Stomach (tissue), 8 donors: ENCODE measurements at regions not wholly inside any gene's neighbourhood (a gene's known extent, or its start where the extent isn't known, plus 50 kb on each side); places are given as distances from the start of the nearest gene placed in this dataset.

ENCODE experiments used
- DNase-seq, 2 donors: peaks; one replicate each; pipeline versions ENCODE4 v3.0.0 to v3.0.0-alpha.2; 2013 to 2019
- H3K27ac ChIP-seq, 5 donors: fragments of 200-600 bp in 4 of 5; sonication (generic) in 4 of 5; one replicate each; pipeline ENCODE4 v1.5.1; 2013 to 2019; ENCODE audit warnings: mild to moderate bottlenecking in 1 of 5, moderate library complexity in 1 of 5
- H3K27me3 ChIP-seq, 3 donors: fragments of 200-600 bp; sonication (generic); one replicate each; pipeline ENCODE4 v1.5.1; 2017 to 2019; ENCODE audit warnings: mixed run types in 1 of 3
- H3K36me3 ChIP-seq, 4 donors: fragments of 200-600 bp; sonication (generic); 1 replicate in 3 of 4; 2 replicates in 1 of 4; pipeline ENCODE4 v1.5.1; 2016 to 2019
- H3K4me1 ChIP-seq, 4 donors: fragments of 200-600 bp; sonication (generic); one replicate each; pipeline ENCODE4 v1.5.1; 2016 to 2019
- H3K4me3 ChIP-seq, 4 donors: fragments of 200-600 bp; sonication (generic) in 3 of 4; one replicate each; pipeline ENCODE4 v1.5.1; 2016 to 2019; ENCODE audit warnings: mild to moderate bottlenecking in 1 of 4
- H3K9me3 ChIP-seq, 4 donors: fragments of 200-600 bp; sonication (generic); one replicate each; pipeline ENCODE4 v1.5.1; 2016 to 2019
- CTCF ChIP-seq, 7 experiments: fragments of 450-650 bp in 4 of 7; fragments of 200-600 bp in 3 of 7; sonication (generic) in 3 of 7; IDR thresholded peaks; one replicate each; pipeline ENCODE4 v1.5.1; 2016 to 2019; ENCODE audit warnings: antibody characterized with exemption in 7 of 7, control low read depth in 2 of 7, mild to moderate bottlenecking in 1 of 7
- EP300 ChIP-seq: sonication (generic); formaldehyde crosslinking; IDR thresholded peaks from one replicate; pipeline ENCODE4 v1.6.1; 2017; ENCODE audit warnings: antibody characterized with exemption
- POLR2A ChIP-seq, 4 donors: fragments of 450-650 bp; IDR thresholded peaks; one replicate each; pipeline ENCODE4 v1.6.1; 2016; ENCODE audit warnings: antibody characterized with exemption in 4 of 4, control low read depth in 2 of 4, mild to moderate bottlenecking in 1 of 4, moderate library complexity in 1 of 4
- POLR2AphosphoS5 ChIP-seq, 3 donors: sonication (generic); formaldehyde crosslinking; IDR thresholded peaks; one replicate each; pipeline ENCODE4 v1.6.1; 2016; ENCODE audit warnings: antibody characterized with exemption in 3 of 3
- WGBS, 5 donors: extraction: QIAGEN DNeasy Blood & Tissue Kit in 3 of 5; methylation state at CpG; one replicate each; pipeline versions ENCODE4 v1.1.5 to v1.1.7; 2013 to 2018; 5-methylcytosine and 5-hydroxymethylcytosine counted together
- intact Hi-C: fragments of 100-400 bp; cut with DNase I; formaldehyde crosslinking; loops from one replicate; pipeline ENCODE4 v1.15.1; 2023; ENCODE audit warnings: low total_unique reads
- donor health status: healthy with polysubstance abuse.
- donor health status: Bipolar disorder and iron deficiency.
- donor health status: healthy.

GRCh38 chr2:10225291-10226037, 77.2 kb upstream of the HPCAL1 start:
- intact Hi-C loops = no loop called here
- Histone ChIP-seq H3K4me1 (peaks cover 34 to 40% (median 36%) of the 10 kb centered on the region in 4 donors), H3K36me3 (no peaks in the 10 kb centered on the region), H3K9me3 (no peaks in the 10 kb centered on the region), H3K27me3 (no peaks in the 10 kb centered on the region), H3K27ac (no peak overlapping the region), H3K4me3 (no peak overlapping the region)
- WGBS, 5 donors = 50 to 75% (median 61%) methylated on average over 15 of the region's 15 CpGs
- peak; percentile 34 to 66 for DNase-seq
- no peak for TF ChIP-seq POLR2AphosphoS5 (IDR thresholded peaks at IDR 0.05)
- no peak for TF ChIP-seq POLR2A (IDR thresholded peaks at IDR 0.05)
- no peak for TF ChIP-seq EP300
- TF ChIP-seq CTCF (IDR thresholded peaks at IDR 0.05) = no peak

- no peaks in the 10 kb centered on the region for H3K36me3 ChIP-seq
- WGBS, 5 donors = 84 to 91% (median 88%) methylated on average over 18 to 19 of the region's 19 CpGs
- H3K9me3 ChIP-seq = no peaks in the 10 kb centered on the region
- intact Hi-C loops = no loop called here
- peaks cover 34 to 40% (median 36%) of the 10 kb centered on the region in 4 donors for H3K4me1 ChIP-seq
- no peak overlapping the region for H3K27ac ChIP-seq
- no peak for DNase-seq
- TF ChIP-seq CTCF (IDR thresholded peaks at IDR 0.05) (no peak), POLR2AphosphoS5 (IDR thresholded peaks at IDR 0.05) (no peak), POLR2A (IDR thresholded peaks at IDR 0.05) (no peak), EP300 (no peak)
- no peak overlapping the region for H3K4me3 ChIP-seq
- H3K27me3 ChIP-seq = no peaks in the 10 kb centered on the region
These were observed 76.5 kb upstream of the HPCAL1 start for GRCh38 chr2:10226038-10226724.

GRCh38 chr2:10228611-10229365, 73.9 kb upstream of the HPCAL1 start:
- intact Hi-C loops = no loop called here
- WGBS, 5 donors = 29 to 64% (median 39%) methylated on average over 20 of the region's 20 CpGs
- TF ChIP-seq POLR2AphosphoS5 (IDR thresholded peaks at IDR 0.05) (peak in 2 of 3 donors; percentile 20 to 70), POLR2A (IDR thresholded peaks at IDR 0.05) (no peak), CTCF (IDR thresholded peaks at IDR 0.05) (no peak)
- Histone ChIP-seq H3K4me3 (no peak overlapping the region), H3K27ac (peak overlapping the region; percentile 59 to 79 (median 70)), H3K36me3 (no peaks in the 10 kb centered on the region), H3K4me1 (peaks cover 34 to 40% (median 36%) of the 10 kb centered on the region in 4 donors), H3K9me3 (no peaks in the 10 kb centered on the region), H3K27me3 (no peaks in the 10 kb centered on the region)
- peak; percentile 85 to 89 for DNase-seq

- no peaks in the 10 kb centered on the region for H3K9me3 ChIP-seq
- no peaks in the 10 kb centered on the region for H3K27me3 ChIP-seq
- no peak for TF ChIP-seq POLR2AphosphoS5 (IDR thresholded peaks at IDR 0.05)
- no peak for TF ChIP-seq CTCF (IDR thresholded peaks at IDR 0.05)
- no peak for TF ChIP-seq EP300
- TF ChIP-seq POLR2A (IDR thresholded peaks at IDR 0.05) = no peak
- H3K4me3 ChIP-seq = no peak overlapping the region
- no peaks in the 10 kb centered on the region for H3K36me3 ChIP-seq
- intact Hi-C loops = no loop called here
- peaks cover 34 to 40% (median 36%) of the 10 kb centered on the region in 4 donors for H3K4me1 ChIP-seq
- WGBS, 5 donors = 71 to 80% (median 76%) methylated on average over 9 of the region's 9 CpGs
- DNase-seq = no peak
- H3K27ac ChIP-seq = peak overlapping the region in 2 of 5 donors; percentile 65 to 70
These were observed 73.1 kb upstream of the HPCAL1 start for GRCh38 chr2:10229462-10230099.
